GM12872 (cell line): ENCODE measurements at regions not wholly inside any gene's neighbourhood (a gene's known extent, or its start where the extent isn't known, plus 50 kb on each side); places are given as distances from the start of the nearest gene placed in this dataset.

Source experiments
- CTCF ChIP-seq: IDR thresholded peaks from 3 replicates; pipeline ENCODE4 v1.5.1; 2011; ENCODE audit warnings: low read depth, mild to moderate bottlenecking, low read length, moderate library complexity; ENCODE audit not compliant: insufficient read depth

DNA sequence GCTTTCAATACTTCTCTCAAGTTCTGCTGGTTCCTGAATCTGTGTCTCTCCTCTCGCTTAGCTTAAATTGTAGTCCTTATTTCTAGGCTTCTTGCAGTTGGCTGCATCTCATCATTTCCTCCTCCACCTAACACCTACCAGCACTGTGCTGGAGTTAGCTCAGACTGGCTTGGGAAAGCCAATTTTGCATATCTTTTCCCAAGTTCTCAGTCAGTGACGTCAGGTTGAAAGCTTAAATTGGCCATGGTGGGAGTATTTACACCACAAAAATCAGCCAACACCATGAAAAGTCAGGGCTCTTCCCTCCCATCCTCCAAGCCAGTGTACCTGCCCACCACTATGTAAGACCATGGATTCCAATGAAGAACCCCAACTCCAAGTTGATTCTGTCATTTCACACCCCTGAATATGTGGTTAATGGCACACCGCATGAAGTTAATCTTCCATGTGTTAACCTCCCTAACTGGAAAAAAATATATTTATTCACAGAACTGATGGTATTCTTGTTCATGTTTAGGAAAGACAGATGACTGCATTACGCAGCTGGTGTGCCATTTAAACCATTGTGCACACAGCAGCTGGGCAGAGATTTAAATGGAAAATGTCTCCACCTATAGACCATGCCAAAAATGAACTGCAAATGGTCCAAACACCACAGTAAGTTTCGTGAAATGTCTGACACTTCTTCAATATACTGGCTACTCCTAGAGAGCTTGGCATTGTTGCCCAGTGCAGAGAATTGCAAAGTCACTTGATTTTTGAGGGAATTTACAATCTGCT is 274.1 kb upstream of the MAP3K7 start:
- TF ChIP-seq CTCF: peak; percentile 32; the same call in 1 of the 3 replicates

DNA sequence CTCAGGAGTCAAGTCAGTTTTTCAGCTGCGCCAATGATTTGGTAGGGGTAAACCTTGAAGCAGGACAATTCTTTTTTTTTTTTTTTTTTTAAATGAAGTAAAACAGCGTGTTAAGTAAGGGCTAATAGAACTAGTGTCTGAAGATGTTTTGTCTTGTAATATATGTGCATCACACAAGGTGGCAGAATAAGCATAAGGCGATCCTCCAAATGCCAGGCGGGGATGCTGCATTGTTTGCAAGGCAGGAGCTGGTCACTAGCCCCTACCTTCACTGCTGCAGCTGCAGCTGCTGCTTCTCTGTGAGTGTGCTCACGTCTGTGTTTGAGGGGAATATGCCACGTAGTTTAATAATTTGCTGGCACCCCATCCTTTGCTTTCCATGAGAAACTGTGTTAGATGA is 272.7 kb upstream of the MAP3K7 start:
- TF ChIP-seq CTCF: 0 out of 3 replicates have a peak, but pooled peaks have one; percentile 6

DNA sequence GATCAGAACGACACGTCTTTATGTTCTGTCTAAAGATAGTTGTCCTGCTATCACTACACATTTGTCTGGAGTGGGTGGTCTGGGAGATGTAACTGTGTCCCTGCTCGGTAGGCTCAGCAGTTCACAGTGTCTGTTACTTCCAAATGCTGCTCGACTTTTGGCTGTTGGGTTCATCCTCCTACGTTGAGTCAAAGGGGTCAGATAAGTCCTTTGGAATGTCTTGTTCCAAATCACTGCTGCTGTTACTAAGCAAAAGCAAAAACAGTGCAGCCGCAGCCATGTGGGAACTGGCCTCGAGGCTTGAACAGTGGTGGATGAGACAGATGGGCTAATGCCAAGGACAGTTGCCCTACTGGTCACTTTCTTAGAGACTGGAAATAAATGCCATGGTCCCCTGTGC is 272.2 kb upstream of the MAP3K7 start:
- TF ChIP-seq CTCF: no peak

GRCh38 chr6:90849686-90850085 is 262.8 kb upstream of the MAP3K7 start:
- no peak for TF ChIP-seq CTCF

- no peak for TF ChIP-seq CTCF
Measured at GRCh38 chr6:90846824-90847223, 260.0 kb upstream of the MAP3K7 start.

DNA sequence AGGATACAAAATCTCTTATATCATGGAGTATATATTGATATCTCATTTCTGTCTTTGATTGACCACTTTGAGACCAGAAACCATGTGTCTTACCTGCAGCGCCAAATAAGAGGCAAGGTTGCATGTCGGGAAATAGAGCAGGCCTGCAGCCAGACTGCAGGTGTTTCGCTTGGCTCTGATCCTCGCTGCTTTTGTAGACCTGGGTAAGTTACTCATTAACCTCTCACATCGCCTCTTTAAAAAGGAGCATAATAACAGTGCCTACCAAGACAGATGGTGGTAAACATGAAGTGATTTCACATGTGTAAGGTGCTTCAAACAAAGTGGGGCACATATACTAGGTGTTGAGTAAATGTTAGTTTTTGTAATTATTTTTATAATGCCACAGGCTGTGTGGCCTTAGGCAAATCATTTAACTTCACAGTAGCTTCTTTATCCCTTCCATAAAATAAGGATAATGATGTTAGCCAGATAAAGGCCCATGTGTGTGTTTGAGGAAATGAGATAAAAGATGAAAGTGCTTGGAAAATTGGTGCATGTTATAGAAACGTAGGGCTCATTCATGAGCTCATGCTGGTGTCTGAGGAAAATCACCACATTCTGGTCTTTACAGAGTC is 248.8 kb upstream of the MAP3K7 start:
- no peak for TF ChIP-seq CTCF

DNA sequence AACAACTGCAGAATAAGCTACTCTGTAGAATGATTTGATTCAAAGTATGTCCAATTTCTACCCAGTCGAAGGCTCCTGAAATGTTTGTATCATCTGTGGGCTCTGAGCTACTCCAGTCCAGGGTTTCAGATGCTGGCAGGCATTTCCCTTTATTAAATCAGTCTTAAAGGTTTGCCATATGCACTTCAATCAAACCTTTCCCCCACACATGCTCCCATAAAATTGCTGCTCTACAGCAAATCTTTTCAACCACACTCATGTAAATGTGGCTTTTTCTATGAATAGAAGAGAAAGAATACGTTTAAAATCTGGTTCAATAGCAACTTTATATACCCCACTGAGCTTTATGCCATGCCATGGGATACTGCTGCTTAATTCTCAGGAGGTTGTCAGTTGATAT is 242.4 kb upstream of the MAP3K7 start:
- TF ChIP-seq CTCF: no peak
